8988T (cell line): ENCODE measurements at regions not wholly inside any gene's neighbourhood (a gene's known extent, or its start where the extent isn't known, plus 50 kb on each side); places are given as distances from the start of the nearest gene placed in this dataset.

Experiments used
- DNase-seq: peaks from one replicate; pipeline ENCODE4 v3.0.0; 2011

DNA sequence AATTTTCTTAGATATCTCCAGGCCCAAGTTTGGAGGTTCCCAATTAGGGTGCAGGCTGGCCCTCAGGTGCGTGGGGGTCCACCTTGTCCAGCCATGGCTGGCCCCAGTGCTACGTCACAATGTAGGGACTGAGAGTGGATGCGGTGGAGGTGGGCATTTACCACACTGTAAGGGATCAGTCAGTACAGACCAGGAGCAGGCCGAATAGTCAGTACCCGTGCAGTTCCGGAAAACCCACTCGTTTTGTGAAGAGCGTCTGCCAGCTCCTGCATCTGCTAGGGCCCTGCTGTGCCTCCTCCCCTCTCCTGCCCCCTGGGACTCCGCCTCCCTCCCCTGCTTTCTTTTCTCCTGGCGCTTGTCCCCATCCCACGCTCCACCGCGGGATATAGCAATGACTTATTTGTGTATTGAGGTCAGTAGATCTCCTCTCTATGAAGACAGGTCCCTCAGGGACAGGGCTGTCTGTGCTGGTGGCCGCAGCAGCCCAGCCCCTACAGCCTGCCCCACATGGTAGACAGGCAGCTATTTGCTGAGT is 50.4 kb upstream of the SEPTIN5 start:
- no peak for DNase-seq

DNA sequence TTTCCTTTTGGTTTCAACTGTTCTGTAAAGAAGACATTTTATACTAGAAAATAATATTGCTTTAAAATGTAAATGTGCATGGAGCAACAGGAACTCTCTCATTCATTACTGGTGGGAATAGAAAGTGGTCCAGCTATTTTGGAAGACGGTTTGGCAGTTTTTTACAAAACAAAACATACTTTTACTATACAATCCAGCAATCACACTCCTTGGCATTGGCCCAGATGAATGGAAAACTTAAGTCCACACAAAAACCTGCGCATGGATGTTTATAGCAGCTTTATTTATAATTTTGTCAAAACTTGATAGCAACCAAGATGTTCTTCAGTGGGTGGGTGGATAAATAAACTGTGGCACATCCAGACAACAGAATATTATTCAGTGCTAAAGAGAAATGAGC is 49.9 kb upstream of the SEPTIN5 start:
- no peak for DNase-seq
